ENCODE measurements at regions not wholly inside any gene's neighbourhood (a gene's known extent, or its start where the extent isn't known, plus 50 kb on each side); places are given as distances from the start of the nearest gene placed in this dataset.

DNA sequence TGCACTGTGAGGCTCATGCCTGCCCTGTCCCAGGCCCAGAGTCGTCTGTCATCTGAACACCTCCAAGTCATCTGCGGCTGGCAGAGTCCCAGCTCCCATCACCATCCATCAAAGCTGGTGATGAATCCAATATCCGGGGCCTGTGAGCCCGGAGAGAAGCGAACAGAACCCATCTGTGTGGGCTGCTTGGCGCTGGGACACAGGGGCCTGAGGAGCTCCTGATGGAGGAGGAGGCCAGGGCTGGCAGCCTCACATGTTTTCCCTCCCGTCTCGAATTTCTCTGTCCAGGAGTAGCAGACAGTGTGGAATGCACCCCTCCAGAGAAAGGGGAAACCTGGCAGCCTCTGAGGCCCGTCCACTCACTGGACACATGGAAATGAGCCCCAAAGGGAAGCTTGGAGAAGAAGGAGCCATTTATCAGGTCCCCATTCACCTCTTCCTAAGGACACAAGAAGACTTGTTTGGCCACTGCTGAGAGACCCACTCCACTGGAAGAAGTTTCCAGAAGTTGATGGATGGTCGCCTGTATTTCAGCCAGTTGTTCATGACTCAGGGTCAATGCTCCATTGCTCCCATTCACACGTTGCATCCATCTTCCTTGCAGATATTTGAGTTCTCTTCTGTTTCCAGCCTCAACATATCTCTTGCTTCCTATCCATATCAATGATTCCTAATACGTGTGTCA lies 307.5 kb upstream of the SULF2 start:
- no peaks in the 10 kb centered on the region for H3K36me3 ChIP-seq (ENCODE audit: control insufficient read depth in 1 of 2, insufficient read depth in 2 of 2, low read depth in 1 of 2, low read length in 2 of 2)
- no peaks in the 10 kb centered on the region for H3K79me1 ChIP-seq (replicated peaks; ENCODE audit: low read length, poor library complexity, severe bottlenecking)
- H3K27me3 ChIP-seq (ENCODE audit: control insufficient read depth in 1 of 2, insufficient read depth in 1 of 2, low read length in 2 of 2), result peaks cover 15 to 53% of the 10 kb centered on the region in 2 experiments
- no peak overlapping the region for H2AK5ac ChIP-seq (ENCODE audit: low read length, severe bottlenecking)
- no peaks in the 10 kb centered on the region for H3K4me1 ChIP-seq (ENCODE audit: control insufficient read depth, insufficient read depth, low read depth, low read length)
- no peak overlapping the region for H3K18ac ChIP-seq (ENCODE audit: low read depth in 1 of 2, low read length in 2 of 2)
- no peak overlapping the region for H2BK5ac ChIP-seq (ENCODE audit: low read depth, low read length, poor library complexity, severe bottlenecking)
- H3K4me2 ChIP-seq (ENCODE audit: low read length, poor library complexity, severe bottlenecking), result no peak overlapping the region
- H3K9ac ChIP-seq (ENCODE audit: low read length), result no peak overlapping the region
- H2BK15ac ChIP-seq (ENCODE audit: low read depth, poor library complexity, severe bottlenecking), result no peak overlapping the region
- no peak overlapping the region for H3K14ac ChIP-seq (ENCODE audit: low read length in 2 of 2)
- H2BK120ac ChIP-seq (ENCODE audit: low read depth, low read length), result no peak overlapping the region
- no peak for DNase-seq
- no peak overlapping the region for H2AFZ ChIP-seq (ENCODE audit: low read depth, low read length)
- WGBS, result 80% methylated on average over 12 of the region's 12 CpGs
- H3K4me3 ChIP-seq (ENCODE audit: insufficient read depth in 1 of 2, low read depth in 1 of 2, low read length in 2 of 2), result no peak overlapping the region
- H3K27ac ChIP-seq (ENCODE audit: low read length, poor library complexity, severe bottlenecking), result no peak overlapping the region
- H4K91ac ChIP-seq (ENCODE audit: low read length), result no peak overlapping the region
- H3K23ac ChIP-seq (ENCODE audit: low read length in 2 of 2), result no peak overlapping the region
- no peak overlapping the region for H2BK12ac ChIP-seq (ENCODE audit: low read length in 2 of 2)
- no peak overlapping the region for H4K8ac ChIP-seq (ENCODE audit: low read length)
- H3K4ac ChIP-seq (ENCODE audit: low read depth in 1 of 2, low read length in 2 of 2), result no peak overlapping the region
- H3K9me3 ChIP-seq (ENCODE audit: control insufficient read depth, low read length), result no peaks in the 10 kb centered on the region

DNA sequence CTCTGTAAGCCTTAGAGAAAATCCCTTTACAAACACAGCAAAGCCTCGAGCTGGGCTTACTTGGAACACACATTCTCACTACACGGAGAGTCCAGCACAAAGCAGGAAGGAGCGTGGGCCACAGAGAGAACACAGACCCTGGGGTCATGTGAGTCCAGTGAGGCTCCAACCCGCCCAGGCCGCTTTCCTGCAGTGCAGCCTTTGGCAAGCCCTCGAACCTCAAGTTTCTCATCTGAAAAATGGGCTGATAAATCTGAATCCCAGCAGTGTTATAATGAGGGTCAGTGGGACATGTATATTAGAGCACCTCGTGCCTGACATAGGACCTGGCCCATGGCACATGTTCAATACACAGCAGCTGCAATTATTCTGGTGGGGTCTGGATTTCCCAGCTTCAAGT lies 305.5 kb upstream of the SULF2 start:
- Histone ChIP-seq H3K9me3 (ENCODE audit: control insufficient read depth, low read length) (no peaks in the 10 kb centered on the region), H2BK12ac (ENCODE audit: low read length in 2 of 2) (no peak overlapping the region), H2AFZ (ENCODE audit: low read depth, low read length) (no peak overlapping the region), H3K23ac (ENCODE audit: low read length in 2 of 2) (no peak overlapping the region), H3K14ac (ENCODE audit: low read length in 2 of 2) (no peak overlapping the region), H3K27ac (ENCODE audit: low read length, poor library complexity, severe bottlenecking) (no peak overlapping the region), H3K18ac (ENCODE audit: low read depth in 1 of 2, low read length in 2 of 2) (no peak overlapping the region), H2AK5ac (ENCODE audit: low read length, severe bottlenecking) (no peak overlapping the region), H3K36me3 (ENCODE audit: control insufficient read depth in 1 of 2, insufficient read depth in 2 of 2, low read depth in 1 of 2, low read length in 2 of 2) (no peaks in the 10 kb centered on the region), H2BK15ac (ENCODE audit: low read depth, poor library complexity, severe bottlenecking) (no peak overlapping the region), H4K8ac (ENCODE audit: low read length) (no peak overlapping the region), H4K91ac (ENCODE audit: low read length) (no peak overlapping the region), H3K4ac (ENCODE audit: low read depth in 1 of 2, low read length in 2 of 2) (no peak overlapping the region), H2BK120ac (ENCODE audit: low read depth, low read length) (no peak overlapping the region), H3K4me3 (ENCODE audit: insufficient read depth in 1 of 2, low read depth in 1 of 2, low read length in 2 of 2) (no peak overlapping the region), H3K79me1 (replicated peaks; ENCODE audit: low read length, poor library complexity, severe bottlenecking) (no peaks in the 10 kb centered on the region), H3K4me2 (ENCODE audit: low read length, poor library complexity, severe bottlenecking) (no peak overlapping the region), H3K27me3 (ENCODE audit: control insufficient read depth in 1 of 2, insufficient read depth in 1 of 2, low read length in 2 of 2) (peaks cover 17 to 50% of the 10 kb centered on the region in 2 experiments), H3K9ac (ENCODE audit: low read length) (no peak overlapping the region), H2BK5ac (ENCODE audit: low read depth, low read length, poor library complexity, severe bottlenecking) (no peak overlapping the region), H3K4me1 (ENCODE audit: control insufficient read depth, insufficient read depth, low read depth, low read length) (no peaks in the 10 kb centered on the region)
- DNase-seq, result no peak
- WGBS, result 84% methylated on average over 7 of the region's 7 CpGs

DNA sequence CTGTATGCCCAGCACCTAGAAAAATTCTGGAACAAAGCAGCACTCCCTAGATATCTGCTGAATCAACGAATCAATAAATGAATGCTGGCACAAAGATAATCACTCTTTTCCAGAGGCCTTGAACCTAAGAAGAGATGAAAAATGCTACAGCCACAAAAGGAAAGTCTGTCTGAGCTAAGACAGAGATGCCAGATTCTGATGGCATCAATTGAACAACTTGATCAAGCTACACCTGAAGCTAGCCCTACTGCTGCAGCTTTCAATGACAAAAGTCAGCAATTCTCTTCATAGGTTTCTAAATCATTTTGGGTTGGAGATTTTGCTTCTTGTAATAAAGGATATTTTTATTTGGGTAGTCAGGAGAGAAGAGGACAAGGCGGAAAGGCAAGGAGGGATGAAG lies 305.0 kb upstream of the SULF2 start:
- Histone ChIP-seq H3K23ac (ENCODE audit: low read length in 2 of 2) (no peak overlapping the region), H2BK15ac (ENCODE audit: low read depth, poor library complexity, severe bottlenecking) (no peak overlapping the region), H3K4me2 (ENCODE audit: low read length, poor library complexity, severe bottlenecking) (no peak overlapping the region), H3K9ac (ENCODE audit: low read length) (no peak overlapping the region), H2AFZ (ENCODE audit: low read depth, low read length) (no peak overlapping the region), H2BK5ac (ENCODE audit: low read depth, low read length, poor library complexity, severe bottlenecking) (no peak overlapping the region), H3K4me3 (ENCODE audit: insufficient read depth in 1 of 2, low read depth in 1 of 2, low read length in 2 of 2) (no peak overlapping the region), H2BK12ac (ENCODE audit: low read length in 2 of 2) (no peak overlapping the region), H2AK5ac (ENCODE audit: low read length, severe bottlenecking) (no peak overlapping the region), H3K4me1 (ENCODE audit: control insufficient read depth, insufficient read depth, low read depth, low read length) (no peaks in the 10 kb centered on the region), H3K9me3 (ENCODE audit: control insufficient read depth, low read length) (no peaks in the 10 kb centered on the region), H4K8ac (ENCODE audit: low read length) (no peak overlapping the region), H3K14ac (ENCODE audit: low read length in 2 of 2) (no peak overlapping the region), H3K27me3 (ENCODE audit: control insufficient read depth in 1 of 2, insufficient read depth in 1 of 2, low read length in 2 of 2) (peaks cover 17 to 50% of the 10 kb centered on the region in 2 experiments), H3K36me3 (ENCODE audit: control insufficient read depth in 1 of 2, insufficient read depth in 2 of 2, low read depth in 1 of 2, low read length in 2 of 2) (no peaks in the 10 kb centered on the region), H3K18ac (ENCODE audit: low read depth in 1 of 2, low read length in 2 of 2) (no peak overlapping the region), H3K4ac (ENCODE audit: low read depth in 1 of 2, low read length in 2 of 2) (no peak overlapping the region), H3K79me1 (replicated peaks; ENCODE audit: low read length, poor library complexity, severe bottlenecking) (no peaks in the 10 kb centered on the region), H4K91ac (ENCODE audit: low read length) (no peak overlapping the region), H3K27ac (ENCODE audit: low read length, poor library complexity, severe bottlenecking) (no peak overlapping the region), H2BK120ac (ENCODE audit: low read depth, low read length) (no peak overlapping the region)
- no peak for DNase-seq
- 89% methylated on average over 2 of the region's 2 CpGs for WGBS

DNA sequence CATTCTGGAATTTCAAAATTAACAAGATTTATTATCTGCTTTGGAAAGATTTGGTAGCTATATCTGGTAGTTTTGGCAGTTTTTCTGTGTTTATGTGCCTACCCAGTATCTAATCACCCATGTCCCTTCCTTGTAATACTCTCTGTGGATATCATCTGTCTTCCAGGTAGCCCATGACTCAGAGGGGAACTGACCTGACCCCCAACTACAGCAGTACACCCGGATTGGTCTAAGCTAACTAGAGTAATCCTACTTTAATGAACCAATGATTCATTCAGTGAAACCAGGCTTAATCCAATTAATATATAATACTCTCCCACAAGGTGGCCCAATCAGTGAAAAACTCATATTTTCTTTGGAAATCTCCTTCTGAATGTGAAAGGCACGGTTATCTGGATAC lies 295.3 kb upstream of the SULF2 start:
- Histone ChIP-seq H4K8ac (ENCODE audit: low read length) (no peak overlapping the region), H3K4me2 (ENCODE audit: low read length, poor library complexity, severe bottlenecking) (no peak overlapping the region), H3K79me1 (replicated peaks; ENCODE audit: low read length, poor library complexity, severe bottlenecking) (no peaks in the 10 kb centered on the region), H4K91ac (ENCODE audit: low read length) (no peak overlapping the region), H3K4ac (ENCODE audit: low read depth in 1 of 2, low read length in 2 of 2) (no peak overlapping the region), H3K9ac (ENCODE audit: low read length) (no peak overlapping the region), H3K14ac (ENCODE audit: low read length in 2 of 2) (no peak overlapping the region), H2BK12ac (ENCODE audit: low read length in 2 of 2) (no peak overlapping the region), H2BK15ac (ENCODE audit: low read depth, poor library complexity, severe bottlenecking) (no peak overlapping the region), H3K27ac (ENCODE audit: low read length, poor library complexity, severe bottlenecking) (no peak overlapping the region), H2BK5ac (ENCODE audit: low read depth, low read length, poor library complexity, severe bottlenecking) (no peak overlapping the region), H3K4me1 (ENCODE audit: control insufficient read depth, insufficient read depth, low read depth, low read length) (no peaks in the 10 kb centered on the region), H3K18ac (ENCODE audit: low read depth in 1 of 2, low read length in 2 of 2) (no peak overlapping the region), H3K4me3 (ENCODE audit: insufficient read depth in 1 of 2, low read depth in 1 of 2, low read length in 2 of 2) (no peak overlapping the region), H2AFZ (ENCODE audit: low read depth, low read length) (no peak overlapping the region), H3K27me3 (ENCODE audit: control insufficient read depth in 1 of 2, insufficient read depth in 1 of 2, low read length in 2 of 2) (peaks cover 23 to 37% of the 10 kb centered on the region in 2 experiments), H3K23ac (ENCODE audit: low read length in 2 of 2) (no peak overlapping the region), H2AK5ac (ENCODE audit: low read length, severe bottlenecking) (no peak overlapping the region), H2BK120ac (ENCODE audit: low read depth, low read length) (no peak overlapping the region), H3K36me3 (ENCODE audit: control insufficient read depth in 1 of 2, insufficient read depth in 2 of 2, low read depth in 1 of 2, low read length in 2 of 2) (no peaks in the 10 kb centered on the region), H3K9me3 (ENCODE audit: control insufficient read depth, low read length) (no peaks in the 10 kb centered on the region)
- DNase-seq, result no peak
- 70% methylated on average over 2 of the region's 2 CpGs for WGBS
